Suppressor macrophage (primary cell): ENCODE measurements at regions not wholly inside any gene's neighbourhood (a gene's known extent, or its start where the extent isn't known, plus 50 kb on each side); places are given as distances from the start of the nearest gene placed in this dataset.

ENCODE experiments used
- DNase-seq, 4 experiments: peaks; one replicate each; pipeline ENCODE4 v3.0.0-alpha.2; 2020 to 2022

DNA sequence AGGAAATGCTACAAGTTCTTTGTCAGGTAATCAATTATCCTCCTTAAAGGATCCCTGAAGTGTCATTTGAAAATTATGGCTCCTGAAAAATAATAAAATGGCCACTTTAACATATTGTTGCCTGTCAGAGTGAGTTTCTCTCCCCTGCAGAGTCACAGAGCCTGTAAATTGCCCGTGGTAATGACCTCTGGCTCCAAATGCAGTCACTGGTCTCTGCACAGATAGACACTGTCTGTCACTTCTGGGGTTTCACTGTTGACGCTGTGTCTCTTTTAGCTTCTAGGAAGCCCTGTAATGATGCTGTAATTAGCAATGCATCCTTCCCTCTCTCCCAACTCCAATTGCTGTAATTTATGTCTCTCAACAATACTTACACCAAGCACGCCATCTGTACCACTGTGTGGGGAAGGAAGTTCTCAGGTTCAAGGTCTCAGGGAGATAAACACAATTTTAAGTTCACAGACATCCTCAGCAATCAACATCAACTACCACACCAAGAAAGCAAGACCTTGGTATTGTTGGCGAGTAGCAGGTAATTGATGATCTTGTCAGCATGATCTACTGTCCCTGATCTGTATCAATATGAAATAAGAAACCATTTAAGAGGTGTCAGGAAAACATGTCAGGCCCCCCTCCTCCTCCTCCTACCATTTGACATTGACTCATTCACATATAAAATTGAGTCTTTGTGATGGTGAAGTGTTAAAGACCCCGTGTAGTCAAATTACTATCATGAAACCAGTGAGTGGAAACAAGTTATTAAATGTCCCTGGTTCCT lies 91.2 kb upstream of the SULF2 start:
- no peak for DNase-seq

DNA sequence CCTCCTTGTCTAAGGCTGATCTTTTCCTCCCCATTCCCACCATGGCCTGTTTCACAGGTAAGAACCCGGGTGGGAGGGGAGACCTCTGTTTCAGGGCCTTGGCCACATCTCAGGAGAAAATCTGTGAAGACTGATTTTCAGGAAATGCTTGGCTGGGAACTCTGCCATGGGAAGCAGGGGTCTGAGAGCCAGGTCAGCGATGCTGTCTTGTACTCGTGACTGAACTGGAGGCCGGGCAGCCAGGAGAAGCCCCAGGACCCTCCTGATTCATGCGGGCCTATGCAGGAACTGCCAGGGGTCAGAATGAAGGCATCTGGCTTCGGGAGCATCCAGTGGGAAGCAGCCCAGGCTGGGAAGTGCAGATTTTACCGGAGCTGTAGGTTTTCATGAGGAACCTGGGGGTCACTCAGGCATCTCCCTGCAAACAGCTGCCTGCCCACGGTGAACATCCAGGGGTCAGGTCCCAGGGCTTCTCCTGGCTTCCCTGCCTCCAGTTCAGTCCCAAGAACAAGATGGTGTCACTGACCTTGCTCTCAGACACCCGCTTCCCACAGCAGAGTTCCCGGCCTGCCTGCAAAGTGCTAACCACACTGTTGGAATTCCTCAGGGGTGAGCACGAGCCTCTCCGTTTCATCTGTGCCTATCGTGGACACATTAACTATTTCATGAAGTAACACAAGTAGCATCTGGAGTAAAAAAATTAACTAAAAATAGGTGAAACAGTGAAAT lies 90.2 kb upstream of the SULF2 start:
- no peak for DNase-seq

DNA sequence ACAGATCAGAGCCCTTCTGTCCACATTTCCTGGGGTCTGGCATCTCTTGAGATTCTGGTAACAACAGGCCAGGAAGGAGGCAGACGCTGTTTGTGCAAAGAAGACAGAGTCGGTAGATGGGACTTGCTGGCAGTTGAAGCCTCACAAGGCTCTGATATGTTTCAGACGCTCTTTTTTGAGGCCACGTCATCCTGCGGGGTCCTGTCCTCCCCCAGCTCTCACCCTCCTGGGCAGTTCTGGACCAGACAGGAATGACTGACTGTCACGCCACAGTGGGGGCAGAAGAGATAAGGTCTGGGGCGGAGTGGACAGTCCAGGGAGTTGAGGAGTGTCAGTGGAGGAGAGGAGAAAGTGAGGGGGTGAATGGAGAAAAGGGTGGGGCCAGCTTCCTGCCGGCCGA lies 87.1 kb upstream of the SULF2 start:
- no peak for DNase-seq

DNA sequence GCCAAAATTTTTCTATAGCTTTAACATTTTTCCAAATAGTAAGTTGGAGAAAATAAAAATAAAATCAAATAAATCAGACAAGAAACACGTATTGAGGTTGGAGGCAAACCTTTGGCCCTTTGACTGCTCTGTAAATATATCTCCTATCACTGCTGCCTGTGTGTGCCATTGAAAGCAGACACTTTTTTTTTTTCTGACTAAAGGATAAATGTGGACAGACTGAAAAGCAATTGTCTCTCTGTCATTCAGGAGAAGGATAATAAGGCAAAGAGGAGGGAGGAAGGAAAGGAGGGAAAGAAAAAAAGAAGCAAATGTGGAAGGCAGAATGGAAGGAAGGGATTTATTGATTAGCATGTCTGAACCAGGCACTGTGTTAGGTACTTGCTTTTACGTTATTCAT lies 85.2 kb upstream of the SULF2 start:
- DNase-seq: no peak

DNA sequence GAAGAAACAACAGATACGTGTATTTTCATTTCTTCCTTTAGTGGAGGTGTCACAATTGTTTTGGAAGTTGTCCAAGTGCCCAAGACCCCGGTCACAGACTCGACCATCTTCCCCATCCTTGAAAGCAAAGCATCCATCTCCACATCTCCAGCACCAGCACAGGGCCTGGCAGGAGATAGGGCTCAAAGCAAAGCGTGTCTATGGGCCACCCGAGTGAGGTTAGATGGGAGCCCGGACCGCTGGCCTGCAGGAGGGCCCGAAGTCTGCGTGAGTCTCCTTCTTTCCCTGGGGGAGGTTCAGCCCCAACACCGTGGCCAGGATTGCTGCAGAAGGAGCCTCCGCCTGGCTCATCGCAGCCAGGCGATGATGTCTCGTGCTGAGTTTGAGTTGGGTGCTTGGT lies 83.5 kb upstream of the SULF2 start:
- DNase-seq: no peak

DNA sequence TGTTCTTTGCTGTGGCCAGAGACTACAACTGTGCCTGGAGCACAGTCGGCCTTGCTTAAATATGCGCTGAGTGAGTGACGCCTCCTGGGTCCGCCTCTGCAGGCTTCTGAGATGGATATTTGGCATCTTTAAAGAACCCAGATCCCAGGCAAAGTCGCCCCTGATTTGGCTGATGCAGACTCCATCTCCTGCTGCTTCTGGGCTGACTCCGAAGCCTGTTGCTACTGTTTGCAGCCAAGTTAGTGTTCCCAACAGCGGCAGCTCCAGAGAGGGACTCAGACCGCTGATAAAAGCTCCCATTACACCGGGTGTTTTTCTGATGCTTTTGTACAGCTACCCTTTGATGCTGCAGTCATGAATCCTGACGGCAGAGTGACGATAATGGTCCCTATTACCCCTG lies 83.0 kb upstream of the SULF2 start:
- no peak for DNase-seq

DNA sequence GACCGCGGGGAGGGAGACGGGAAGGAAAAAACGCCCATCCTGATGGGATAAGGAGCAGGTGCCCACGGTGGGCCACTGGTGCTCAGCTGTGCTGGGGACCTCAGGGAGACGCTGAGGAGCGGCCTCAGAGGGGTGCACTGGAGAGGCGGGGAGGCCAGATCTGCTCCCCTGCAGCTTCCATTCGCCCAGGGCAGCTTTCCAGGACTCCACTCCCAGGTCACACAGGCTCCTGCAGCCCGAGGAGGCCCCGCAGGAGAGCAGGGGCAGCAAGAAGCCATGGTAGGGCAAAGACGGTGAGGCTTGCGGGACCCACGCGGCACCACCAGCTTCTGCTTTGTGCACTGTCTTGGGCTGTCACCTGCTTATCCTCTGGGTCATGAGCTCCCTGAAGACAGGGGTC lies 82.5 kb upstream of the SULF2 start:
- no peak for DNase-seq

DNA sequence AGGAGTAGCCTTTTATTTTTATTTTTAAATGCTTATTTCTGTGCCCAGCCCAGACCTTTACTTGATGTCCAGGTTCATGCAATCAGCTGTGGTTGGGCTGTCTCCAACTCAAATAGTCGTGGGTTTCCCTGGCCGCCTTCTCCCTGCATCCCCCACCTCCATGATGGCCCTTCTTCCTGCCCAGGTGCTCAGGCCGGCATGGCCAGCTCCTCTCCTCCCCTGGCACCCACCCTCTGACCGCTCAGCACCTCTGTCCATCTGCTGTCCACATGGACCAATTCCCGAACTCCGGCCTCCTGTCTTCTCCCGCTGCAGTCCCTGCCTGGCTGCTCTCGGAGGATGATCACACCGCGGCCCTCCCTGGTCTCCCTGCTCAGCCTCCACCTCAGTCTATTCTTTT lies 81.2 kb upstream of the SULF2 start:
- no peak for DNase-seq

DNA sequence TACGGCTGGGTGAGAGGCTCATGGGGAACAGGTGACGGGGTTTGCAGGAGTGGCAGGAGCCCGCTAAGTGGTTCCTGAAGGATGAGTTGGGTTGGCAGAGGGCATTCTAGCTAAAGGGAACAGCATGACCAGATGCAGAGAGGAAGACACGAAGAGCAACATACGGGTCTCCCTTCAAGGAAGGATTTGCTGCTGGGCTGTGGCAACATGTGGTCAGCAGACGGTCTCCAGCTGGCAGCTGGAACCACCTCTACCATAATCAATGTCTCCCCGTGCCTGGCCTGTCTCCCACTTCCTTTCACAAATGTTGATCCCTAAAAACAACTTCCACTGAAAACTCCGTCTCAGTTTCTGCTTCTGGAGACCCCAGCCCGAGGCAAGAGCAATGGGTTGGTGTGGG lies 80.6 kb upstream of the SULF2 start:
- DNase-seq: no peak

DNA sequence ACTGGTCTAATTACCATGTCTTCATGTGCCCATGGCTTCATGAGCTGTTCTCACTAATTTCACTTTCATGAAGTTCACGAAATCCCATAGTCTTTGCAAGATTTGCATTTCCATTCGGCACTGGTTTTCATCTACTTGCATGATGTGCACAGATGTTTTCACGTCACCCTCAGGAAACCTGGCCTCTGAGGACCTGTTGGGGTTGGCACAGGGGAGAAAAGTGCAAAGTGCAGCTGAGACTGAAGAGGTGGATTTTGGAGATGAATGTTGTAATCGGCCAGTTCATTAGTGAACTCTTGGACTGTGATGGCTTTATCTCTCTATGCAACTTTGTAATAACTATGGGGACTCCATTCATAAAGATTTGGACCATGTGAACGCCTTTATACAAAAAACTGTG lies 80.2 kb upstream of the SULF2 start:
- DNase-seq: no peak

DNA sequence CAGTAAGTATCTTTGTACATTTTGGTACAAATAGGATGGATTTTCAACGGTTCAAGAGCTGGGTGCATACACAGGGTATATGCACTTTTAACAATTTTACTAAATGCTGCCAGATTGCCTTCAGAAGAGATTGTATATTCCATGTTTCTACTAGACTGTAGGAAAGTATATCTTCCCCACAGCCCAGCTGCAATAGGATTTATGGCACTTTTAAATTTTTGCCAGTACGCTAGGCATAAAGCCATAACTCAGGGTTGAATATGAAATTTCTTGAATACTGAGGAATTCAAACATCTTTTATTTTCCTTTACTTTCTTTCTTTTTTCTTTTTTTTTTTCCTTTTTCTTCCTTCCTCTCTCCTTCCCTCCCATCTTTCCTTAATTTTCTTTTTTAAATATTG lies 78.7 kb upstream of the SULF2 start:
- DNase-seq: no peak

DNA sequence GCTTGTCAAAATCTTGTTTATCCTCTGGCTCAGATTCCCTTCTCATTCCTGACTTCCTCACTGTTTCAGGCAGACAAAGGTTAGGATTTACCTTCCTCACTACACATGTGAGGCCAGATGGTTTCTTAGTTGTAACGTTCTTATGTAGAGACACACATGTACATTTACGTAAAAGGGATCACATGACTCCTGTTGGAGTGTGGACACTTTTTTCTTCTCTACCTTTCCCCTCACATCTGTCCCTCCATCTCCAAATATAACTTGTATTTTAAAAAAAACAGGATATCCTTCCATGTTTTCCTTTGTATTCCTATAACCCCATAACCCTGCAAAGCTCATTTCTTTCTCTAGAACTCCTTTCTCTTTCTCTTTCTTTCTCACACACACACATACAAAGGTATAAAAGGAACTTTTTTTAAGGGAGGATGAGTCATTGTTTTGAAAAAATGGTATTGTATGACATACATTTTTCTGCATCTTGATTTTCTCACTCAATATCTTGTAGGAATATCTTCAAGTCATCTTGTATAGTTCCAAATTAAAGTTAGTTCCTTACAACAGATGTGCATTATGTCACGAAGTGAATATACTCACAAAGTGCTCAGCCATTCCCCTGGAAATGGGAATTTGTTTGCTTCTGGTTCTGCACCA lies 78.2 kb upstream of the SULF2 start:
- no peak for DNase-seq

DNA sequence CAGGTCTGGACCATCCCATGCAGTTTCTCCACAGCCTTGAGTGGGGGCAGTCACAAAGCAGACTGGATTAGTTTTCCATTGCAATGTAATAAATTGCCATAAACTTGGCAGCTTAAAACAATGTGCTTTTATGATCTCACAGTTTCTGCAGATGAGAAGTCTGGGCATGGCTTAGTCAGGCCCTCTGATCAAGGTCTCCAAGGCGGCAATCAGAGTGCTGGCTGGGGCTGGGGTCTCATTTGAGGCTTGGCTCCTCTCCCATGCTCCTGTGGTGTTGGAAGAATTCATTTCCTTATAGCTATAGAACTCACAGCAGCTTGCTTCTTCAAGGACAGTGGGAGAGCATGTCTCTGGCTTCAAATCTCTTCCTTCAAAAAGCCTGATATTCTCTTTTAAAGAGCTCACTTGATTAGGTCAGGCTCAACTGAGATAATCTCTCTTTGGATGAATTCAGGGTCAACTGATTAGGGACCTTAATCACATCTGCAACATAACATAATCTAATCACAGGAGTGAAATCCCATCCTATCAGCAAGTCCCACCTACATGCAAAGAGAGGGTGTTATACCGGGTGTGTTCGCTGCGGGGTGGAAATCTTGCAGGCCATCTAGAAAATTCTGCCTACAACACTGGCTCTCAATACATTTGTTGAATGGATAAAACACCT lies 77.4 kb upstream of the SULF2 start:
- no peak for DNase-seq

DNA sequence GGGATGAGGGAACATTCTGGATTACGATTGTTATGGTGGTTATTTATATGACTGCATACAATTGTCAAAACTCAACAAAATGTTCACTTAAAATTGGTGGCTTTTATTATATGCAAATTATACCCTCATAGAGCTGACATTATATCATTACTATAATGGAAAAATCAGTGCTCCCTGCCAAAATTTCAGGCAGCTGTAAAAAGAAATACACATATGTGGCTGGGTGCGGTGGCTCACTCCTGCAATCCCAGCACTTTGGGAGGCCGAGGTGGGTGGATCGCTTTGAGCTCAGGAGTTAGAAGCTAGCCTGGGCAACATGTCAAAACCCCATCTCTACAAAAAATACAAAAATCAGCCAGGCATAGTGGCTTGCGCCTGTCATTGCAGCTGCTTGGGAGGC lies 75.8 kb upstream of the SULF2 start:
- DNase-seq: no peak

DNA sequence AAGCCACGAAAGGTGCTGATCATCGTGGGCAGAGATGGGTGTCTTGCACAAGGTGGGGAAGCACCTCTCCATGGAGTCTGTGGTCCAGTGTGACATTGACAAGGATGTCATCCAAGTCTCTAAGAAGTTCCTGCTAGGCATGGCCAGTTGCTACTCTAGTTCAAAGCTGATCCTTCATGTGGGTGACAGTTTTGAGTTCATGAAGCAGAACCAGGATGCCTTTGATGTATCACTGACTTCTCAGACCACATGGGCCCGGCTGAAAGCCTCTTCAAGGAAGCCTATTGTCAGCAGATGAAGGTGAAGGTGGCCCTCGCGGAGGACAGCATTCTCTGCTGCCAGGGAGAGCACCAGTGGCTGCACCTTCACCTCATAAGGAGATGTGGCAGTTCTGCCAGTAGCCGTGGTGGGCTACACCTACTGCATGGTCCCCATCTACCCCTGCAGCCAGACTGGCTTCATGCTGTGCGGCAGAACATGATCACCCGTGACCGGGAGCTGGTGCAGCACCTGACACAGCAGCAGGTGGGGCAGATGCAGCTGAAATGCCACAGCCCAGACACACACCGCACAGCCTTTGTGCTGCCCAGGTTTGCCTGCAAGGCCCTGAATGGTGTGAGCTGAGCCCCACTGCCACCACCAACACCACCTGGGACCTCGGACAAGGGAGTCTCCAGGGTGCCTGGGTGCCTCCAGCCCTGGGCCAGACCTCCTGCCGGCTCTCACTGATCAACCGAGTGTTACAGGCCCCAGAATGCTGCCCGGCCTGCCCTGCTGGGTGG lies 75.0 kb upstream of the SULF2 start:
- DNase-seq: no peak

DNA sequence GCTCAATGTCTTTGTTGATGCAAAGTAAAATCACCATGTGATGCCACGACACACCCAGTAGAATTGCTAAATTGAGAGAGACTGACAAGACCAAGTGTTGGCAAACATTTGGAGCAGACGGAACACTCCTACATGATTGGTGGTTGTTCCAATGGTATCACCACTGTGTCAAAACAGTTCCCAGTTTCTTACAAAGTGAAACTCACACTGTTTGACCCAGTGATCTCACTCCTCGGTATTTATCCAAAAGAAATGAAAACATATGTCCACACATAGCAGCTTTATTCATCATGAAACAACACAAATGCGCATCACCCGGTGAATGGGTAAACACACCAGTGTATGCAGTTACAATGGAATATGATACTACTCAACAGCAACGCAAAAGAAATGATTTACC lies 74.0 kb upstream of the SULF2 start:
- no peak for DNase-seq

DNA sequence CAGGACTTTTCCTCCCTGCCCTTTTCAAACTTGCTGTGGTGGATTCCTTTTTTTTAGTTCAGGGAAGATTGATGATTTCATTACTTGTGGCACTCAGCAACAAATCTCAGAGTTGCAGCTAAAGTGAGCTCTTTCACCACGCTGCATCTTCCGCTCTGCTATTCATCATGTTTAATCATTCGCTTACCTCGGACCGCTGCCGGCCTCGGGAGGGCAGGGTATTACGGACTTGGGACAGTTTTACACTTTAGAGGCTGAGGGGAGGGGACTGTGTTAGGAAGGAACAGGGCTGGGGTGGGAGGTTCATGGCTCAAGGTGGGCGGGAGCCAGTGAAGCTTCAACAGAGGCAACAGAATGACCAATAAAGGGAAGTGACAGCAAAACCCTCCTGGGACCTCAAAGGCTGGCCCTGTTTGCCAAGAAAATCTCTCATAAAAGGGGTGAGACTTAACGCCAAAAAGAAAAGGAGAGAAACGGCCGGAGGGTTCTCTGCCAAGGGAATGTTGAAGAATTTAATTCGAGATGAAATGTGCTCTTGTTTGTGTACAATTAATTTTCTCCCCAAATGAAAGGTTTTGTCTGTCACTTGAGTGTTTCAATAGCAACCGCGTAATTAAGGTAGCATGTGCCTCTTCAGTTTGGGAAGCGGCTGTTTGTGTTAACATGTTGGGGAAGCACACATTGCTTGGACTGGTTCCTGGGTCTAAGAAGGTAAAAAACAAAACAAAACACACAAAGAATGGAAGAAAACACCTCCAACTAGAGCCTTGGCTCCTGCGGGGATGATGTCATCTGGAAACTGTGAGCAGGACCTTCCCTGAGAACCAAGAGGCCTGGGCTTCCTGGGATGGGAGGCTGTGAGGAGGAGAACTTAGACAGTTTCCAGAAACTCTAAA lies 72.5 kb upstream of the SULF2 start:
- DNase-seq: peak; percentile 8 to 42 (median 35)

DNA sequence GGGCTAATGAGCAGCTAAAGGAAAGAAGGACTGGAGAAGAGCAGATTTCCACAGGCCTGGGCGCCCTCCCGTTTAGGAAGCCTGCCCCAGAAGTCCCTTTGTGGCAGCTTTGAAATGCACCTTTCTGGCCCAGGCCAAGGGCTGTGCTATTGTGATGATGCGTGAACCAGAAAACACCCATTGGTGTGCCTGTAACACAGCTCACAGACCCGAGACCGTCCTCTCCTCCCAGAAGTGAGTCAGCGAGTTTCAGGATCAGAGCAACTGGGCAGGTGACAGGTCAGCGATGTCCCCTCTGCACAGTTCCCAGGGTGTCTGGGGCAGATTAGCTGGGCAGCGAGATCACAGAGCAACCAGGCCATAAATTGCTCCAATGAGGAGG lies 71.9 kb upstream of the SULF2 start:
- no peak for DNase-seq

DNA sequence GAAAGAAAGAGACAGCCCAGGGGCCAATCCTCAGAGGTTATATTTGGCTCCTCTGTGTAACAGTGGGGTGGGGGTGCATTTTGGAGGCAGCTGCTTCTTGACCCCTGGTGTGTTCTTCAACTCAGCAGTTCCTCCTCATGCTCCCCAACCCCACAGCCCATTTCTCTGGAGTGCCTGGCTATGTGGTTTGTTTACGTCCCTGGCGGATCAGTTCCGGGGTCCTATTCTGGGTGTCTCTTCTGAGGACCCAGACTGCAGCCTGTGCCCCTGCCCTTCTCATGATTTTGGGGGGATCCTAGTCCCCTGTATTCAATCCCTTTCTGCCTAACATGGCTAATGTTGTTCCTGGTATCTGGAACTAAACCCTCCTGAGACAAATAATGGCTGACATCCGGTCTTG lies 70.5 kb upstream of the SULF2 start:
- no peak for DNase-seq

DNA sequence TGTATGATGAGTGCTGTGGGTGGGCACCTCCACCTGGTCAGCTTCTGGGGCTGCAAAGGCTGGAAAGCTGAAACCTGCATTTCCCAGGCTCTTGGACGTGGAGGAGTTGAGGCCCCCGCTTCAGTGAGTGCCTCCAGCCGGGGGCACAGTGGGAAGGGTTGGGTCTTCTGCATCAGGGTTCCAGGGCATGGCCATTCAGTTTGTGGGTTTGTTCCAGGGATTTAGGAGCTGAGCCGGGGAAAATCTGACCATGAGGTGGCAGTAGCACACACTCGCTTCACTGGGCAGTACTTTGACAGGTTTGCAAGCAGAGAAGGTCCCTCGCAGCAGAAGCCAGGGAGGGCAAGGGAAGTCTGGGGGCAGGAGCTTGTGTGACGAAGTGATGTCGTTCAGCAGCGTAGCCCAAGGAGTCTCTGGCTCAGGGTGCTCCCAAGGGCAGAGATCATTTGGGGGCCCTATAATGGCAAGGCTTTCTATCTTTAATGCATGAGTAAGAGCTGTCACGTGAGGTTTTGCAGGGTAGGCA lies 69.5 kb upstream of the SULF2 start:
- DNase-seq: peak; percentile 37 to 64 (median 53)

DNA sequence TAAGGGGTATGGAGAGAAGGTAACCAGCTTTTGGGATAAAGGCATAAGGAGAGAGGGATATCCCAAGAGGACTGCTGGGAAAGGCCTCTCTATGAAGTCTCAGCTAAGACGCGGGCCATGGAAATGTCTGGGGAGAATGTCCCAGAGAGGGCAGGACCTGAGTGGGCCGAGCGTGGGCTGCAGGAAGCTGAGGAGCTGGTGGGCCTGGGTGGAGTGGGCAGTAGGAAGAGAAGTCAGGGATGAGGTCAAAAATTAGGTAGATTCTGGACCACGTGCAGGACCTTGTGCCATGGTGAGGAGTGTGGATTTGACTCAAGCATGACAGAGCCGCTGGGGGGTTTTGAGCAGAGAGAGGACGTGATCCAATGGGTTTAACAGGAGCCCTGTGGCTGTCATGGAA lies 66.5 kb upstream of the SULF2 start:
- DNase-seq: no peak
